Right lobe of liver (tissue), 4 donors: ENCODE measurements at regions not wholly inside any gene's neighbourhood (a gene's known extent, or its start where the extent isn't known, plus 50 kb on each side); places are given as distances from the start of the nearest gene placed in this dataset.

ENCODE experiments used
- POLR2A ChIP-seq: fragments of 450-650 bp; IDR thresholded peaks from one replicate; pipeline ENCODE4 v1.6.1; 2017; ENCODE audit warnings: antibody characterized with exemption, mild to moderate bottlenecking
- TF ChIP-seq, protein P1 (sequence below), 4 donors: fragments of 200-600 bp in 3 of 4; fragments of 450-650 bp in 1 of 4; IDR thresholded peaks; one replicate each; pipeline versions ENCODE4 v1.5.1 to v1.8.0; 2016 to 2022; ENCODE audit warnings: antibody characterized with exemption in 4 of 4, mild to moderate bottlenecking in 2 of 4
- donor health status: DM: no; HTN: no; CAD: no.
- donor health status: DM: no; HTN: no; CAD: no.
- donor health status: DM: no; HTN: yes; CAD: no.

DNA sequence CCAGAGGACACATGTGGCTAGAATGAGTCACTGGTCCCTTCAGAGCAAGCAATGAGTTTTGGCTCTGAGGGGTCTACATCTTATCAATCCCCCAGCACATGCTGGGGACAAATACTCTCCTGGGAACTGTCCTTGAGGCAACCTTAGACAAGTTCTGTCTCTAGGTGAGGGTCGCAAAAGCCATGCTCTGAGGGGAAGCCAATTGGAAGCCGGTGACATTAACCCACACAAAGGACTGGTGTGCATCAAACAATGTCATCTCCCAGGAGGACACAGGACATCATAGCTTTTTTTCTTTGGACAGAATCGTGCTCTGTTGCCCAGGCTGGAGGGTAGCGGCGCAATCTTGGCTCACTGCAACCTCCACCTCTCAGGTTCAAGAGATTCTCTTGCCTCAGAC, 111.6 kb upstream of the ZNF722 start:
- TF ChIP-seq, protein P1, sequence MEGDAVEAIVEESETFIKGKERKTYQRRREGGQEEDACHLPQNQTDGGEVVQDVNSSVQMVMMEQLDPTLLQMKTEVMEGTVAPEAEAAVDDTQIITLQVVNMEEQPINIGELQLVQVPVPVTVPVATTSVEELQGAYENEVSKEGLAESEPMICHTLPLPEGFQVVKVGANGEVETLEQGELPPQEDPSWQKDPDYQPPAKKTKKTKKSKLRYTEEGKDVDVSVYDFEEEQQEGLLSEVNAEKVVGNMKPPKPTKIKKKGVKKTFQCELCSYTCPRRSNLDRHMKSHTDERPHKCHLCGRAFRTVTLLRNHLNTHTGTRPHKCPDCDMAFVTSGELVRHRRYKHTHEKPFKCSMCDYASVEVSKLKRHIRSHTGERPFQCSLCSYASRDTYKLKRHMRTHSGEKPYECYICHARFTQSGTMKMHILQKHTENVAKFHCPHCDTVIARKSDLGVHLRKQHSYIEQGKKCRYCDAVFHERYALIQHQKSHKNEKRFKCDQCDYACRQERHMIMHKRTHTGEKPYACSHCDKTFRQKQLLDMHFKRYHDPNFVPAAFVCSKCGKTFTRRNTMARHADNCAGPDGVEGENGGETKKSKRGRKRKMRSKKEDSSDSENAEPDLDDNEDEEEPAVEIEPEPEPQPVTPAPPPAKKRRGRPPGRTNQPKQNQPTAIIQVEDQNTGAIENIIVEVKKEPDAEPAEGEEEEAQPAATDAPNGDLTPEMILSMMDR (IDR thresholded peaks at IDR 0.05): no peak
- TF ChIP-seq POLR2A: no peak
